ENCODE measurements at regions not wholly inside any gene's neighbourhood (a gene's known extent, or its start where the extent isn't known, plus 50 kb on each side); places are given as distances from the start of the nearest gene placed in this dataset.

- TF ChIP-seq, protein P1, sequence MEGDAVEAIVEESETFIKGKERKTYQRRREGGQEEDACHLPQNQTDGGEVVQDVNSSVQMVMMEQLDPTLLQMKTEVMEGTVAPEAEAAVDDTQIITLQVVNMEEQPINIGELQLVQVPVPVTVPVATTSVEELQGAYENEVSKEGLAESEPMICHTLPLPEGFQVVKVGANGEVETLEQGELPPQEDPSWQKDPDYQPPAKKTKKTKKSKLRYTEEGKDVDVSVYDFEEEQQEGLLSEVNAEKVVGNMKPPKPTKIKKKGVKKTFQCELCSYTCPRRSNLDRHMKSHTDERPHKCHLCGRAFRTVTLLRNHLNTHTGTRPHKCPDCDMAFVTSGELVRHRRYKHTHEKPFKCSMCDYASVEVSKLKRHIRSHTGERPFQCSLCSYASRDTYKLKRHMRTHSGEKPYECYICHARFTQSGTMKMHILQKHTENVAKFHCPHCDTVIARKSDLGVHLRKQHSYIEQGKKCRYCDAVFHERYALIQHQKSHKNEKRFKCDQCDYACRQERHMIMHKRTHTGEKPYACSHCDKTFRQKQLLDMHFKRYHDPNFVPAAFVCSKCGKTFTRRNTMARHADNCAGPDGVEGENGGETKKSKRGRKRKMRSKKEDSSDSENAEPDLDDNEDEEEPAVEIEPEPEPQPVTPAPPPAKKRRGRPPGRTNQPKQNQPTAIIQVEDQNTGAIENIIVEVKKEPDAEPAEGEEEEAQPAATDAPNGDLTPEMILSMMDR (IDR thresholded peaks at IDR 0.05): no peak
- no peak for TF ChIP-seq POLR2A (IDR thresholded peaks at IDR 0.05)
Observed at GRCh38 chr21:29403922-29404538, 105.3 kb downstream of the BACH1 start.

All from esophagus squamous epithelium (tissue), 4 donors.